LoVo (cell line): ENCODE measurements at regions not wholly inside any gene's neighbourhood (a gene's known extent, or its start where the extent isn't known, plus 50 kb on each side); places are given as distances from the start of the nearest gene placed in this dataset.
"Not testable (repeated sequence)": the region's sequence is repeated elsewhere in the genome, so short reads cannot be mapped to it uniquely, and the experiment has no call there.

ENCODE experiments used
- DNase-seq: peaks from one replicate; pipeline ENCODE4 v3.0.0-alpha.2; 2016; ENCODE audit warnings: low spot score

GRCh38 chr3:5357089-5357488, 169.6 kb downstream of the EDEM1 start:
- DNase-seq: no peak

GRCh38 chr3:5358911-5359310, 171.4 kb downstream of the EDEM1 start:
- DNase-seq: no peak

- DNase-seq: no peak
These were observed 172.9 kb downstream of the EDEM1 start for GRCh38 chr3:5360453-5360852.

GRCh38 chr3:5366746-5367145, 179.2 kb downstream of the EDEM1 start:
- DNase-seq: no peak

- DNase-seq: not testable (repeated sequence)
These were observed 184.0 kb downstream of the EDEM1 start for GRCh38 chr3:5371555-5371954.

- DNase-seq: no peak
These were observed 189.3 kb downstream of the EDEM1 start for GRCh38 chr3:5376761-5377160.

- DNase-seq: not testable (repeated sequence)
These were observed 191.8 kb downstream of the EDEM1 start for GRCh38 chr3:5379266-5379665.

GRCh38 chr3:5383486-5384263, 196.2 kb downstream of the EDEM1 start:
- DNase-seq: not testable (repeated sequence)

GRCh38 chr3:5384557-5385236, 197.2 kb downstream of the EDEM1 start:
- DNase-seq: no peak

GRCh38 chr3:5388091-5388490, 200.6 kb downstream of the EDEM1 start:
- DNase-seq: no peak

GRCh38 chr3:5389057-5389456, 201.6 kb downstream of the EDEM1 start:
- DNase-seq: peak; percentile 66

- no peak for DNase-seq
These were observed 202.7 kb downstream of the EDEM1 start for GRCh38 chr3:5390221-5390620.

- no peak for DNase-seq
These were observed 203.6 kb downstream of the EDEM1 start for GRCh38 chr3:5390936-5391625.

GRCh38 chr3:5401002-5401401, 213.5 kb downstream of the EDEM1 start:
- no peak for DNase-seq

GRCh38 chr3:5404718-5405117, 217.2 kb downstream of the EDEM1 start:
- DNase-seq: no peak

GRCh38 chr3:5411786-5412185, 224.3 kb downstream of the EDEM1 start:
- no peak for DNase-seq

GRCh38 chr3:5423076-5423475, 235.6 kb downstream of the EDEM1 start:
- no peak for DNase-seq

- DNase-seq: no peak
These were observed 236.0 kb downstream of the EDEM1 start for GRCh38 chr3:5423523-5423922.

GRCh38 chr3:5425371-5425770, 237.9 kb downstream of the EDEM1 start:
- no peak for DNase-seq

GRCh38 chr3:5426094-5426883, 238.8 kb downstream of the EDEM1 start:
- peak; percentile 52 for DNase-seq

GRCh38 chr3:5427021-5427420, 239.5 kb downstream of the EDEM1 start:
- no peak for DNase-seq

GRCh38 chr3:5427938-5428337, 240.4 kb downstream of the EDEM1 start:
- DNase-seq: no peak
